ENCODE measurements at regions not wholly inside any gene's neighbourhood (a gene's known extent, or its start where the extent isn't known, plus 50 kb on each side); places are given as distances from the start of the nearest gene placed in this dataset.

- no peak for TF ChIP-seq EGR1 (IDR thresholded peaks at IDR 0.05)
- no peak for TF ChIP-seq RAD21 (IDR thresholded peaks at IDR 0.05; ENCODE audit: low read depth)
- no peak for TF ChIP-seq REST (IDR thresholded peaks at IDR 0.05; ENCODE audit: low read depth)
- no peak for TF ChIP-seq MAX (IDR thresholded peaks at IDR 0.05)
- no peak for TF ChIP-seq ZBTB7A (IDR thresholded peaks at IDR 0.05; ENCODE audit: low read depth)
- no peak for TF ChIP-seq NFIC (IDR thresholded peaks at IDR 0.05)
- TF ChIP-seq TEAD4 (IDR thresholded peaks at IDR 0.05), result no peak
- no peak for TF ChIP-seq CREB1 (IDR thresholded peaks at IDR 0.05; ENCODE audit: low read depth)
- no peak for TF ChIP-seq TAF1 (IDR thresholded peaks at IDR 0.05; ENCODE audit: low read depth)
- TF ChIP-seq USF1 (IDR thresholded peaks at IDR 0.05), result no peak
- TF ChIP-seq YY1 (IDR thresholded peaks at IDR 0.05; ENCODE audit: low read depth), result no peak
- TF ChIP-seq CEBPB (IDR thresholded peaks at IDR 0.05), result no peak
- no peak for TF ChIP-seq FOXM1 (IDR thresholded peaks at IDR 0.05; ENCODE audit: borderline replicate concordance, low read depth)
- TF ChIP-seq TCF12 (IDR thresholded peaks at IDR 0.05; ENCODE audit: low read depth), result no peak
- no peak for TF ChIP-seq EP300 (IDR thresholded peaks at IDR 0.05; ENCODE audit: borderline replicate concordance)
Measured at GRCh38 chr4:116244771-116245170, 840.6 kb downstream of the TRAM1L1 start.

GRCh38 chr4:116243431-116243830 lies 841.9 kb downstream of the TRAM1L1 start:
- TF ChIP-seq TAF1 (IDR thresholded peaks at IDR 0.05; ENCODE audit: low read depth), result no peak
- no peak for TF ChIP-seq EP300 (IDR thresholded peaks at IDR 0.05; ENCODE audit: borderline replicate concordance)
- no peak for TF ChIP-seq REST (IDR thresholded peaks at IDR 0.05; ENCODE audit: low read depth)
- TF ChIP-seq RAD21 (IDR thresholded peaks at IDR 0.05; ENCODE audit: low read depth), result no peak
- TF ChIP-seq CREB1 (IDR thresholded peaks at IDR 0.05; ENCODE audit: low read depth), result no peak
- TF ChIP-seq ZBTB7A (IDR thresholded peaks at IDR 0.05; ENCODE audit: low read depth), result no peak
- no peak for TF ChIP-seq TEAD4 (IDR thresholded peaks at IDR 0.05)
- no peak for TF ChIP-seq FOXM1 (IDR thresholded peaks at IDR 0.05; ENCODE audit: borderline replicate concordance, low read depth)
- no peak for TF ChIP-seq CEBPB (IDR thresholded peaks at IDR 0.05)

GRCh38 chr4:116233971-116234370 lies 851.4 kb downstream of the TRAM1L1 start:
- TF ChIP-seq ZBTB7A (IDR thresholded peaks at IDR 0.05; ENCODE audit: low read depth) (no peak), TCF12 (IDR thresholded peaks at IDR 0.05; ENCODE audit: low read depth) (no peak), YY1 (IDR thresholded peaks at IDR 0.05; ENCODE audit: low read depth) (no peak), NFIC (IDR thresholded peaks at IDR 0.05) (no peak), CEBPB (IDR thresholded peaks at IDR 0.05) (no peak), REST (IDR thresholded peaks at IDR 0.05; ENCODE audit: low read depth) (no peak), MAX (IDR thresholded peaks at IDR 0.05) (no peak), RAD21 (IDR thresholded peaks at IDR 0.05; ENCODE audit: low read depth) (no peak), TEAD4 (IDR thresholded peaks at IDR 0.05) (no peak), EGR1 (IDR thresholded peaks at IDR 0.05) (no peak), FOXM1 (IDR thresholded peaks at IDR 0.05; ENCODE audit: borderline replicate concordance, low read depth) (no peak)

- TF ChIP-seq NFIC (IDR thresholded peaks at IDR 0.05) (no peak), MAX (IDR thresholded peaks at IDR 0.05) (no peak), YY1 (IDR thresholded peaks at IDR 0.05; ENCODE audit: low read depth) (no peak), RAD21 (IDR thresholded peaks at IDR 0.05; ENCODE audit: low read depth) (no peak), USF1 (IDR thresholded peaks at IDR 0.05) (no peak), TCF12 (IDR thresholded peaks at IDR 0.05; ENCODE audit: low read depth) (no peak), REST (IDR thresholded peaks at IDR 0.05; ENCODE audit: low read depth) (no peak), FOXM1 (IDR thresholded peaks at IDR 0.05; ENCODE audit: borderline replicate concordance, low read depth) (no peak), CREB1 (IDR thresholded peaks at IDR 0.05; ENCODE audit: low read depth) (no peak)
Measured at GRCh38 chr4:116229420-116229819, 856.0 kb downstream of the TRAM1L1 start.
